GM19328 (cell line): ENCODE measurements at regions not wholly inside any gene's neighbourhood (a gene's known extent, or its start where the extent isn't known, plus 50 kb on each side); places are given as distances from the start of the nearest gene placed in this dataset.

Experiments used
- ATAC-seq: cut with Tn5 transposase; IDR thresholded peaks from one replicate; pipeline ENCODE4 v1.9.1; 2021; ENCODE audit warnings: mild to moderate bottlenecking, moderate library complexity; ENCODE audit not compliant: unreplicated experiment

DNA sequence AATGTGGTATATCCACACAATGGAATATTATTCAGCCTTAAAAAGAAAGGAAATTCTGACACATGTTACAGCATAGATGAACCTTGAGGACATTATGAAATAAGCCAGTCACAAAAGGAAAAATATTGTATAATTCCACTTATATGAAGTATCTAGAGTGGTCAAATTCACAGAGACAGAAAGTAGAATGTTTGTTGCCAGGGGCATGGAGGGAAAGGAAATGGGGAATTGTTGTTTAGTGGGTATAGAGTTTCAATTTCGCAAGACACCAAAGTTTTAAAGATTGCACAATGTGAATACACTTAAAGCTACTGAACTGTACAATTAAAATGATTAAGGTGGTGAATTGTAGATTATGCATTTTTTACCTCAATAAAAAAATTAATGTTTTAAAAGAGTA is 92.9 kb downstream of the TXNL1 start:
- no peak for ATAC-seq

DNA sequence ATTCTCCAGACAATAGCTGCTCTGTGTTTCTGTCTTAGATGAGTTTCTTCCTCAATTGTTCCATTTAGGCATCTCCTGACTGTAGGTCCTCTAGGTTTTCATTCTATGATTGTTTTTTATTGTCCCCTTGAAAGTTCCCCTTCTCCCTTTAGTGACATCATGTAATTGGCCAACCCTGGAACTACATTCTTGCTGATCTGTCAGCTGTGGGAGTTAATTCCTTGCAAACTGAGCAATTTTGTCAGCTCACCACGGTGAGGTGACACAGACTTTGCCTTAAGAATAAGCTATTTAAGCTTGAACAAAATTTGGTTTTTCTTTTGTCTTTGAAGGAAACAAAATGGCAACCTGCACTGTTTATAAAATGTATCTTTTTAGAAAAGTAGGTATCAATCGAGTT is 95.9 kb downstream of the TXNL1 start:
- ATAC-seq = no peak

DNA sequence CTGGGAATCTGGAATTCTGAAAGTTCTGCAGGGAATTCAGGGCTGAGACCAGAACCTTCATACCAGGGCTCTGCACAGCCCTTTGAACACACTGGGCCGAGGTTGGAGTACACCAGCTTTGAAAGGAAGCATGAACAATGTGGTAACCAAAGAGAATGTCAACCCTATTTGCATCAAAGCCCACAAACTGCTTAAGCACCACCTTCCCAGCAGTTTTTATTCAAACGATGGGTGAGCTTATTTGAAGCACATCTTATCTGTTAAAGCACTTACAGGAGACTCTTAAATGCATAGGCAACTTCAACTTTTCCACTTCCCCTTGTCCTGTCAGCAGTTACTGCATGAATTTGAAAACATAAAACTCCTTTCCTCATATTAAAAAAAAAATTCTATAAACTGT is 96.6 kb downstream of the TXNL1 start:
- no peak for ATAC-seq

DNA sequence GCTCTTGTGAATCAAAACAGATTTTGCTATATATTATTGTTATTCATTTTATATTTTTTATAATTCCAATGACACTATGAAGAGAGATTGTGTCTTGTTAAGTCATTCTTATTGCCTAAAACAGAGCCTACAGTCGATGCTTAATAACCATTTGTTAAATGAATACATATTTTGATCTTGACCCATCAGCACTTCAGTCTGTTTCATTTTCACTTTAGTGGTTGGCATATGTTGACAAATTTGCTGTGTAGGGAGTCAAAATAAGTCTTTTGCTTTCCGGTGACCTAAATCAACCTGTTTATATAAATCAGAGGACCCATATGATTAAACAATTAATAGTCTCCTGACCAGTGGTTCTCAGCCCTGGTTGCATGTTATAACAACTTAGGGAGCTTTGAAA is 97.1 kb downstream of the TXNL1 start:
- ATAC-seq = no peak

DNA sequence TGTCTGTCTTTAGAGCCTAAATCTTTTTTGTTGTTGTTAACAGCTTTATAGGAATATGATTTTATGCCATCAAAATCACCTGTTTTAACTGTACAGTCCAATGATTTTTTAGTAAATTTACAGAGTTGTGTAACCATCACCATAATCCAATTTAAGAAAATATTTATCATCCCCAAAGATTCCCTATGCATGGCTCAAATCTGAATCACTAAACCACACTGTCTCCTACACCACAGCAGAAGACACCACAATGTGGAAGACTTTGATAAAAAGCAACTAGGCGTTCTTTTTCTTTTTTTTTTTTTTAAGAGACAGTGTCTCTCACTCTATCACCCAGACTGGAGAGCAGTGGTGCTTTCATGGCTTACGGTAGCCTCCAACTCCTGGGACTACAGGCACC is 99.6 kb downstream of the TXNL1 start:
- no peak for ATAC-seq

DNA sequence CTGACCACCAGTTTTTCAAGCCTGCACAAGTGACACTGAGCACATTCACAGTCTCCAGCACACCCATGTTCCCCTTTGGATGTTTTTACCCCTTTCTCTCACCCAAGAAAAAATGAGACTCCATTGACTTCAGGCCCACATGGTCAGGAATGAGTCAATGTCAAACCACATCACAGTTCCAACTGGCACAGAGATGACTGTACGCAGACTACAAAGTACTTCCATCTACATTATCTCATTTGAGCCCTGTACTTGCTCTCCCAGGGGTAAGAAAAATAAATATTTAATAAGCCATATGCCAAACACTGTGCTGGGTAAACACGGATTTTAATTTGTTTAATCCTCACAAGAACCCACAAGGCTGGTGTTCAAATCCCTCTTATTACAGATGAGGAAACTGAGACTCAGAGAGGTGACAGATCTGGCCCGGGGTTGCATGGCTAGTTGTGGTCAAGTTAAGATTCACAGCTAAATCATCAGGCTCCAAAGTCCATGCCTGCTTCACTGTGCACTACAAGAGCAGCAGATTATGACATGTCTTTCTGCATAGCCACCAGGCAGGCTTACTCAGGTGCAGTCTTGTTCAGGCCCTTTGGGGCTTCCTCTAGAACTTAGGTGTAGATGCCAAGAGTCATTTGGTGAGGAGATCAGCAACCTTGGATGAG is 106.1 kb downstream of the TXNL1 start:
- peak; percentile 92 for ATAC-seq

DNA sequence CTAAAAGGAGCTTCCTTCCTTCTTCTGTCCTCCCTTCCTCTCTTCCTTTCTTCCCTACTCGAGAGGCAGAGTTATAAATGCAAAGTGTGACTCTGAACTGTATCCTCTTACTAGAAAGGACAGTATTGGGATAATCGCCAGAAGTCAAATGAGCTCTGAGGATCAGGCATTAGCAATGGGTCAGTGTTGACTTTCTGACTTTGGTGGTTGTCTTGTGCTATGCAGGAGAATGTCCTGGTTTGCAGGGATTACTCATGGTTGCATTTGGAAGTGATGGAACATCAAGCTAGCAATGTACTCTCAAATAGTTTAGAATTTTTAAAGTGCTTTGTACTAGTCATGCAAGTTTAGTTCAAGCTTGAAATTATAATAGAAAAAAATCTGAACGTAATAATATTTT is 115.6 kb downstream of the TXNL1 start:
- ATAC-seq = no peak

DNA sequence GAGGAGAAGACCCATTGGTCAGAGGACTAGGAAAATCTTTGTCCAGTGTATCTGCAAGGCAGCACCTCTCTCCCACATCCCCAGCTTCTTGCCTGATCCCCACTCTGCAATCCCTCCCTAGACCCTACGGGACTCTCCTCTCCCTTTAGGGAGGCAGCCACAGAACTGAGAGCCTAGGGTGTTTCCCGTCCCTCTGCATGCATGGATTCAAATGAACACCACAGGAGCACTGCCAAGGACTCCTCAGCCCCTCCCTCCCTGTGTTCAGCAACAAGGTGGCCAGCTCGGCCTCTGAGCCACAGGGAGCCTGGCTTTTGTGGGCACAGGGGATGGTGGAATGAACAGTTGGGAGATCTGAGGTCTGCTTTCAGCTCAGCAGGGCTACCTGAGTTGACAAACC is 117.1 kb downstream of the TXNL1 start:
- ATAC-seq = no peak

DNA sequence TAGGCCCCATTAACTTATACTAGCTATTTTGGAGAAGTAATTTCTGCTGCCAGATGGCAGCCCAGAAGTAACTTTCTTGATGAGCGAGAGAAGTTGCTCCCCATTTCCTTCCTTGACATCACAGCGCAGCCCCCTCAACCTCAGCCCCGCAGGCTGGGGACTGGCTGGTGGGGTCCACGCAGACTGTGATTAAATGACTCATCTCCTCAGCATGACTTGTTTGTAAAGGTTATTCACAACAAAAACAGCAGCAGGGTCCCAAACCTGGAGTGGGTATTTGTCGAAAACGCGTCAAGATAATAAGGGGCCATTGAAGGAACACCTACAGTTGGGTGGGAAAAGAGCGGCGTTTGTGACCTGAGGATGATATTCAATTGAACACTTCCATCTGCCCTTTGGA is 120.6 kb downstream of the TXNL1 start:
- ATAC-seq = no peak

DNA sequence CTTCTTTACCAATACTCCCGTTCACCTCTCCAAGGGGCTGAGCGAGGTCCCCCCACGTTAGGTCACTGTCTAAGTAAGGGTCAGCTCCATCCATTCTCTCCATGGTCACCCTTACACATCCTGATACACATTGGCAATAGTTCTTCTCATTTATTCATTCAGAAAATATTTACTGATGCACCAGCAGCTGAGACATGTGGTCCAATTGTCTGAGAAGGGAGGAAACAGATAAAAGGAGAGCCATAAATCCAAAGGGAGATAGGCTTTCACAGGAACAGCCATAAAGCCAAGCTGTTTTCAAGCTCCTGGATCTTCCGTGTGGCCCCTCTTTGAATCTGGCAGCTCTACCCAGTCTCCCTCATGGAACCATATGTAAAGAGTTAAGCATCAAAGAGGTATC is 121.2 kb downstream of the TXNL1 start:
- no peak for ATAC-seq

DNA sequence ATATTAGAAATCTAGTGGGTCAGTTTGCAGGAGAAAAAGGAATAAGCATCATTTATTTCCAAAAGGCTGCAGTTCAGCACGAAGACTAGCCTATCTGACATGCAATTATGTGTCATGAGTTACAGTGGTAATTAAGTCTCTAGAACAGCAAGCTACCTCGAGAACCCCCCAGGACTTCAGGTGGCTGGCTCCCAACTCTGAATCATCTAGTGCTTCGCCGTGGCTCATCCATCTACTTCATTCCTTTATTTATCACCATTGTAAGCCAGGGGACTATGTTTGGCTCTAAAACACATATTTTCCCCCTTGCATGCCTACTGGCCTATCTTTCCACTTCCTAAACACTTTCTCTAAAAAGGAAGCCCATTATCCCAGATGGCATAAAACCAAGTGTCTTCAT is 121.6 kb downstream of the TXNL1 start:
- ATAC-seq = no peak

DNA sequence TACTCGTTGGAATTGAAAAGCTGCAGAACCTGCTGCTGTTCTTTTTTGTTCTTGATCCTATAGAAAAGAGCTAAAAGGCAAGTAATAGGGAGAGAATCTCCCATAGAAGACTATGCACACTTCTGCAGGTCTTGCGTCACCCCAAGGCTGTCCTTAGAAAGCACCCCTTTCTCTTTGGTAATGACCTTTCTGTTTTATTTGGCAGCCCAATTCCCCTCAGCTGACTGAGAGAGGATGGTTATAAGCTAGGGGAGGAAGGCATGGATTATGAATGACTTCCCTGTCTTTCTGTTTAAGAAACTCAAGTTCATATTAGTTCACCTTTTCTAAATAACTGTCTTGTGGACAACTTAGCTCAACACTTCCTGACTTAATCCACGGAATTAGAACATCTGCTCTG is 122.9 kb downstream of the TXNL1 start:
- ATAC-seq = no peak

DNA sequence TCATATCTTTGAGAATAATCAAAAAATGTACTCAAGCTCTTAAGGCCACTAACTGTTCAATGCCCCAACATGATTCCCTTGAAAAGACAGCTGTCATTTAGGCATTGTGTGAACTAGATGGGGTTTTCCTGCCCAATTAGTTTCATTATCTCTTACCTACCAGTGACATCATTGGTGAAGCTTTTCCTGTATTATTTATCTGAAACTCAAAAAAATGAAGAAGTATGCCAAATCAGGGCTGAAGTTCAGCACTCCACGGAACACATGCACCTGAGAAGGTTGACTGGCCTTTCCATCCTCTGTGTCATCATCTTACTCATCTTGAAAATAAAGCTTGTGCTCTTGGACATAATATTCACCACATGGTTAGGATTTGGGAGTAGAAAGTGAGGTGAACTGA is 126.4 kb downstream of the TXNL1 start:
- ATAC-seq = no peak

DNA sequence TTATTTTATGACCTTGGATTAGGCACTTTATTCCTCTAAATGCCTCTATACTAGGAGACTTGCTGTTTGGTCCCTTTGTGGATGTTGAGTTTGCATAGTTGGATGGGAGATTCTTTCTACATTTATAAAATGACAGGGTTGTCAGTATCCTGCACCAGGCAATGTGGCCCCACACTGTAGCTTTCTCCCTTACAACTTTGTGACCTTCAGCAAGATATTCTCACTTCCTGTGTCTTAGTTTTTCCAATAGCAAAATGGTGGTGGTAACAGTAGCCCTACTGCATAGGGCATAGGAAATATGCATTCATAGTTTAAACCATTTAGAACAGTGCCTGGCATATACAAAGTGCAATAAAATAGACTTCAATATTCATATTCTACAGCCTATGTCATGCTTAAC is 128.3 kb downstream of the TXNL1 start:
- no peak for ATAC-seq

DNA sequence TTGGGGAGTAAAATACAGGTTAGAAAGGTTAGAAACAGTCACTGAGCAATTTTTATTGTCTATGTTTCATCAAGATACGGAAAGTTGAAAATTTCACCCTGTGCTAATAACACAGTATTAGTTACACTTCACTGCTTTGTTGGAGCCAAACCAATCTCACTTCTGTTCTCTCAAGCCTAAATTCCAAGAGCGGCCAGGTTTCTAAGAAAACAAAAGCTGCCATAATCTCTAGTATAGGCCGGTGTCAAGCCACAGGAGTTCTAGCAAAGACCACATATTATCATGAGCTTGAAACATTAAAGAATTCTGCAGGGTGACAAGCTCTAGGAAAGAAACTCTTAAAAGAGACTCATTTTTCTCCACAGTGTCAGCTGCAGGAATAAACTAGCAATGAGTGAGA is 128.7 kb downstream of the TXNL1 start:
- no peak for ATAC-seq

DNA sequence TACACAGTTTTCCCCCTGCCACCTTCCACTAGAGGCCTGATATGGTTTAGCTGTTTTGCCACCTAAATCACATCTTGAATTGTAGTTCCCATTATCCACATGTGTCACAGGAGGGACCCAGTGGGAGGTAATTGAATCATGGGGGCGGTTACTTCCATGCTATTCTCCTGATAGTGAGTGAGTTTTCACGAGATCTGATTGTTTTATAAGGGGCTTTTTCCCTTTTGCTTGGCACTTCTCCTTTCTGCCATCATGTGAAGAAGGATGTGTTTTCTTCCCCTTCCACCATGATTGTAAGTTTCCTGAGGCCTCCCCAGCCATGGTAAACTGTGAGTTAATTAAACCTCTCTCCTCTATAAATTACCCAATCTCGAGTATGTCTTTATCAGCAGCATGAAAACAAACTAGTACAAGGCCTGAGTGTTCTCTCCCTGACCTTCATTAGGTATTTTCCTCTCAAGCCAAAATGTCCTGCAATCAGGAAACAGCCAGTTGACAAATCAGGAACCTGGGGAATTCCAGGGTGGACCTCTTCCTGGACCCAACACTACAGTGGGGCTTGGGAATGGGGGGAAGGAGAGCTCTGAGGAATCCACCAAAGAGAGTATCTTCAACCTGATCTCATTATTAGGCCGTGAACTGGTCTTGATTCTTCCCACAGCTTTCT is 129.9 kb downstream of the TXNL1 start:
- ATAC-seq = no peak

DNA sequence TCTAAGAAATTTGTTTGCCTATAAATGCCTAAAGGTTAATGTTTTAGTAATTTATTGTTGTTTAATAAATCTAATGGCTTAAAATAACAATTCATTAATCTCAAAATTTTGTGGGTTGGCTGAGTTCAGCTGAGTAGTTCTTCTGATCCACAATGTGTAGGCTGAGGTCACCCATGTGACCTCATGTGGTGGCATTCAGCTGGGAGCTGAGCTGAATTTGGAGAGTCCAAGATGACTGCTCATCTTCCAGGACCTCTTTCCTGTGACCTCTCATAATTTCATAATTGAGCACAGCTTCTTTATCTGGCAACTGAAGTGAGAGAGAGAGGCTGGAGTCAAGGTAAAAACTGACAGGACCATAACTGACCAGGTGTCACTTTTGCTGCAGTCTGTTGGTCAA is 132.4 kb downstream of the TXNL1 start:
- no peak for ATAC-seq

DNA sequence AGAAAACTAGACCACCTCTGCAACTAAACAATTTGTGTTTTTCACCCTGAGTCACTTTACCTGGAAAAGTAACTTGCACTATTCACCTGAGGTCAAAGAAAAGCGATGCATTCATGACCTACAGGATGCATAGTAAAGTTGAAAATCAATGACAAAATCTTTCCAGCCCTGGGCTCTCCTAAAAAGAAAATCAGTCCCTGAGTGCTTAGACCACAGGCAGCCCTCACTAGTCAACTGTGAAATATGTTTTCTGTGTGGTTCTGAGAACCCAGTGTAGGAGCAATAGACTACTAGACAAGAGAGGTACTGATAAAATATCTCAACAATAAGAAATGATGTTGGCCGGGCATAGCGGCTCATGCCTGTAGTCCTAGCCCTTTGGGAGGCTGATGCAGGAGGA is 133.1 kb downstream of the TXNL1 start:
- no peak for ATAC-seq

DNA sequence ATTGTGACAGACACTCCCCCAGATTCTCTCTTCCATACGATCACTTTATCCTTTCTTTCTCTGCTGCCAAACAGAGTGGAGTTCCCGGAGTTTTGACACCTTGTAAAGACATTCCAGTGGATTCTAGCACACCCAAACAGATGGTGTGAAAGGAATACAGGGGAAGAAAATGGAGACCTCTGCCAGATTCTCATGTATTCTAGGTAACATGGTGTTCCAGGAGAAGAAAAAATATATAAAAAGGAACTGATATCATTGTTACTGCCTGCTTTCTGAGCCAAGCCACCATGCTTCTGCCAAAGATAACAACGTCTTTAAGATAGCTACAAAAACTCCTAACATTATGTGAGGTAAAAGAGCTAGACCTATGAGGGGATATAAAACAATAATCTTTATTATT is 136.5 kb downstream of the TXNL1 start:
- ATAC-seq = no peak

DNA sequence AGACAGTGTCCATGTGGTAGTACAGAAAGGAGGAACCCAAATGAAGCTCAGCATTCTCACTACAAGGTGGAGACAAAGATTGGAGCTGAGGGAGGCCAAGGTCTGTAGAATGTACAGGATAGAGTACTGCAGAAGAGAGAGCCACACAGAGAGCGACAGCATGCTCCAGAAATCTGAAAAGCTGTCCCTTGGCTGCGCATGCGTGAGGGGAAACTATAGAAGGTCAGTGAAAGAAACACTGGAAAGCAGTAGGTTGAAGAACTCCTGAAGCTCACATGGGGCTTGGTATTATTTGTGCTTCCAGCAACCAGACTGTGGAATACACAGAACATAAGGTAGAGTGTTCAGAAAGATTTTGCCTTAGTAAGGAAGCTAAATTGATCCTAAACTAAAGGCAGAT is 142.5 kb downstream of the TXNL1 start:
- no peak for ATAC-seq

DNA sequence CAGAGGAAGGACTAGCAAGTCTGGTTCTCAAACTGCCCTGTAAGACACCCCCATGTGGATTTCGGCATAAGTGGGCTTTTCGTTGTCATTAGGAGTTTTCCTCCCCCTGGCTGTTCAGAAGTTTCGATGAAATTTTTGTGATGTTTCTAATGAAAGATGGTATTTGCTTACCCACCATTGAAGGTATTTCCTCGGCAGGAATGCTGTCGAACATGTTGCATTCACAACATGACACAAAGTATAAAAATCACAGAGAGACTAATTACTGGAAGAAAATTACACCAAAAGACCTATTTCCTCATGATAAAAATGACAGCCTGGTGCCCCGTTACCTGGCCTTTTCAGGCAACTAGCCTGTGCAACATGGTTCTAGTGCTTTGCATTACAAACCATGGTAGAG is 144.9 kb downstream of the TXNL1 start:
- ATAC-seq = no peak

DNA sequence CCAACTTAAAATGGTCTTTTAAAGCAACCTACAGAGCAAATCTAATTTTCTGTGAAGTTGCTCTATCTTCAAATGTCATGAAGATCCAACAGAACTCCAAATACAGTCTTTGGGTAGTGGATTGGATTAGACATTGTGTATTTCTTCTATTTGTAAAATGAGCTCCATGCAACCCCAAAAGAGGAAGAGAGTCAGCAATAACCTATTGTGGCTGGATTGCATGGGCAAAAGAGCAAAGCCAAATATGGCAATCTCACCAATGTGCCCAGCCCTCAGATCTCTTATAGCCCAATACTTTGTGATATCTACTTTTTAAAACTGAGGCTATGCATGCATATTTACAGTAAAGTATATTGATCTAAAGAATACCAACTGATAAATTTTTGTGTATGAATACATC is 146.3 kb downstream of the TXNL1 start:
- ATAC-seq = no peak

DNA sequence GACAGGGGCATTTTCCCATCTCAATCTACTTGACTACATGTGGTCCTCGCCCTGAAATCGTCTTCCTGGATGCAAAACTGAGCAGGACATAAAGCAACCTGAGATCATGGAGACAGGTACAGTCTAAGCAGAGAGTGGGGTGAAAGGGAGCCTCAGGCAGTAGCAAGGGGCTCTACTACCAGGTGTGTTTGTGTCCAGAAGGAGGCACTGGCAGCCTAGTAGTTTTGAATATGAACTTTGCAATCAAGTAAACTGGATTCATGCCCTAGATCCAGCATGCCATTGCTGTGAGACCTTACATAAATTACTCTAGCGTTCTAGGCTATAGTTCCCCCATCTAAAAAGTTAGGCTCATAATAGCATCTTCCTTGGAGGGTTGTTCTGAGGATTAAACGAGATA is 147.4 kb downstream of the TXNL1 start:
- no peak for ATAC-seq
